GM21360 (cell line): ENCODE measurements at regions not wholly inside any gene's neighbourhood (a gene's known extent, or its start where the extent isn't known, plus 50 kb on each side); places are given as distances from the start of the nearest gene placed in this dataset.

ENCODE experiments used
- ATAC-seq: cut with Tn5 transposase; IDR thresholded peaks from one replicate; pipeline ENCODE4 v1.9.1; 2021; ENCODE audit warnings: mild to moderate bottlenecking, moderate library complexity; ENCODE audit not compliant: unreplicated experiment

DNA sequence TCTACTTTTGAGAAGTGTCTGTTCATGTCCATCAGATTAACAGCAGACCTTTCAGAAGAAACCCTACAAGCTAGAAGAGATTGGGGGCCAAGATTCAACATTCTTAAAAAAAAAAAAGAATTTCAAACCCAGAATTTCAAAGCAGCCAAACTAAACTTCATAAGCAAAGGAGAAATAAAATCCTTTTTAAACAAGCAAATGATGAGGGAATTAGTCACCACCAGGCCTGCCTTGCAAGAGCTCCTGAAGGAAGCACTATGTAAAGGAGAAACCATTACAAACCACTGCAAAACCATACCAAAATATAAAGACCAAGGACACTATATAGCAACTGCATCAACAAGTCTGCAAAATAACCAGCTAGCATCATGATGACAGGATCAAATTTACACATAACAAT is 124.6 kb upstream of the PDE4D start:
- ATAC-seq, result no peak

DNA sequence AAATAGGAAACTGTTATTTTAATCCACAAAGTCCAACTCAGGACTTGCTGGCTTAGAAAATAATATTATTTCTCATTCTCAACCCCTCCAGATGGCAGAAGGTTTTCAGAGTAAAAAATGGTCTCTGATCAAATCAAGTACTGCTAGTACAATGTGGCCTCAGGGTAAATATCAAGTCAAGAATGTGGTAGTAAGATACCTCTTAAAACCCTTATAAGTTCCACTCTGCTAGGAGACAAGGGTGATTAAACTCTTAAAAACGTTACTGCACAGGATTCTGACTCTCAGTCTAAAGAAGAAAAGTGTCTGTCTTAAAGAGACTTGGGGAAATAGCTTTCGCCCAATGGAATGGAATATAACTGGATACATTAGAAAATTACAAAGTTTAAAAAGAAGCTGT is 120.8 kb upstream of the PDE4D start:
- ATAC-seq, result no peak

GRCh38 chr5:60010853-60011252 is 117.3 kb upstream of the PDE4D start:
- ATAC-seq, result no peak

GRCh38 chr5:60010328-60010727 is 116.8 kb upstream of the PDE4D start:
- no peak for ATAC-seq

DNA sequence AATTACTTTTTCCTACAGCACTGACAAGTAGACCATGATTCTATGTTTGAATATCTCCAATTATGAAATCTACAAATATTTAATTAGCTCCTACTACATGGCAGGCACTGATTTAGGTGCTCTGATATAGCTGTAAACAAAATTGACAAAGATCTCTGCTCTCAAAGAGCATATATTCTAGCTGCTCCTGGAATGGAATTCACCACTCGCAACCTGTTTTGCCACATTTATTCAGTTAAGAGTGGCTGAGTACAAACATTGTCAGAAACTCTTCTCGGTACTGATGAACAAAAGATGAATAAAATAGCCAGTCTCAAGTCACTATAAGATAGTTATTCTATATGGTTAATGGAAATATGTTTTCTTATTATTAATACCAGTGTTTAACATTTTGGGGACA is 114.2 kb upstream of the PDE4D start:
- no peak for ATAC-seq

DNA sequence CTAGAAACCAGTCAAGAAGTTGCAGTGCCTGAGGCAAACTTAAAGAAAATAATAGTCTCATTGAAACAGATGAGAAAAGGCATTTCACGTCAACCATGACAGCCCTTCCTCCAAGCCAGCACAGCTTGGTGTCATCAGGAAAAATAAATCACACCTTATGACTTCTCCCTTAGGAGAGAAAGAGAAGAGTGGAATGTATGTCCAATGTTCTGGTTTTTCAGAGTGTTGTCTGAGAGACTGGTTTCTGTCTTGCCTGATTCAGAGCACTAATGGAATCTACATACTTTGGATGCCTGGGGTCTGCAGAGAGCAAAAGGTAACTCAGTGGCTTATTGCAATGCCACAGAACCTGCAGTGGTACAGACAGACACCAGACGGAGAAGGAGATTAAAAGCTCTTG is 105.5 kb upstream of the PDE4D start:
- no peak for ATAC-seq

DNA sequence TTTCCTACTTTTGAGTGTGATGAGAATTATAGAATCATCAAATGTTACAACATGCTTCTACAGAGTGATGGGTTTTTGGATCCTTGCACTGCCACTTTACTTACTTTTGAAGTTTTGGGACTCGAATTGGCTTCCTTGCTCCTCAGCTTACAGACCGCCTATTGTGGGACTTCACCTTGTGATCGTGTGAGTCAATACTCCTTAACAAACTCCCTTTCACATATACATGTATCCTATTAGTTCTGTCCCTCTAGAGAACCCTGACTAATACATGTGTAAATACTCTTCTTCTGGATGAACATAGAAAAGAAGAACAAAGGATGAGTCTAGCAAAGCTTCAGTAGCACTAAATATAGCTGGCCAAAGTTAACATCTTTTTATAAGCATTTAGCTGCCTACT is 98.7 kb upstream of the PDE4D start:
- no peak for ATAC-seq

DNA sequence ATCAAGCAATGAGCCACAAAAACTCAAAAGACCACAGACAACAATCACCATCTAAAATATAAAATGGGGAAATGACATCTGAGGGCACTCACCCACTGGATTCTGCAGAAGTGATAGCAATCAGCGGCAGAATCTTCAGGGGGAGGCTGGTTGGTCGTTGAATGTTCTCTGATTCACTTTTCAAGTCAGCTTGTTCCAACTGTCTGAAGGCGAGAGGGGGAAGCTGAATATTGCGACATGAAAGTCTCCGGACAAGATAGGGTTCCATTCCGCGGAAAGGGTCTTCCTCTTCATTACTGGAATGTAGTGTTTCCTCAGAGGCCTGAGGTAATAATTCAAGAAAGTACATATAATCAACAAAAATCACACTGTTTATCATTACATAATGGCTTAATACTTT is 94.9 kb upstream of the PDE4D start:
- no peak for ATAC-seq

DNA sequence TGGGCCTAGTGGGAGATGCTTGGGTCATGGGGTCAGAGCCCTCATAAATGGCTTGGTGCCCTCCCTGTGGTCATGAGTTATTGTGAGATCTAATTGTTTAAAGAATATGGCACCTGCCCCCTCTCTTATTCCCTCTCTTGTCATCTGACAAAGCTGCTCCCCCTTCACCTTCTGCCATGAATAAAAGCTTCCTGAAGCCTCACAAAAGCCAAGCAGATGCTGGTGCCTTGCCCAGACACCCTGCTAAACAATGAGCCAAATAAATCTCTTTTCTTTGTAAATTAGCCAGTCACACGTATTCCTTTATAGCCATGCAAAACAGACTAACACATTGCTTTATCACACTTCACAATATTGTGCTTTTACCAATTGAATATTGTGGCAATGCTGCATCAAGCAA is 82.8 kb upstream of the PDE4D start:
- ATAC-seq, result no peak

- ATAC-seq, result no peak
Measured at GRCh38 chr5:59972043-59972442, 78.5 kb upstream of the PDE4D start.

- ATAC-seq, result no peak
Measured at GRCh38 chr5:59959330-59959729, 65.8 kb upstream of the PDE4D start.

- no peak for ATAC-seq
Measured at GRCh38 chr5:59956130-59956783, 62.7 kb upstream of the PDE4D start.

DNA sequence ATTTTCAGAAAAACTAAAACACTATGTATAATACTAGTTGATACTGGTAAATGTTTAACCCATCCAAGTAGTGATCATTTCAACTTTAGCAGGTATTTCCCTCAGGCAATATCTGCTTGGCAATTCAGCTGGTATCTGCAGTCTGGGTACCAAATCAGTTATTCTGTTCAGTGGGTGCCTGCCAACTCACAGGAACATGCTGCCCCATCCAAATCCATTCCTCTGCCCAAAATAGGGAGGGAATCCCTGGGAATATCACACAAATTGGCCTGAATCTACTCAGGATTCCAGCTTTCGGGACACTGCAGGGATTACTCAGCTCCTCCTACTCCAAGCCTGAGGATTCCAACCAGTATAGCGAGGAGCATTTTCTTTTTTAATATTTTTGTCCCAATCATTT is 61.7 kb upstream of the PDE4D start:
- ATAC-seq, result no peak

DNA sequence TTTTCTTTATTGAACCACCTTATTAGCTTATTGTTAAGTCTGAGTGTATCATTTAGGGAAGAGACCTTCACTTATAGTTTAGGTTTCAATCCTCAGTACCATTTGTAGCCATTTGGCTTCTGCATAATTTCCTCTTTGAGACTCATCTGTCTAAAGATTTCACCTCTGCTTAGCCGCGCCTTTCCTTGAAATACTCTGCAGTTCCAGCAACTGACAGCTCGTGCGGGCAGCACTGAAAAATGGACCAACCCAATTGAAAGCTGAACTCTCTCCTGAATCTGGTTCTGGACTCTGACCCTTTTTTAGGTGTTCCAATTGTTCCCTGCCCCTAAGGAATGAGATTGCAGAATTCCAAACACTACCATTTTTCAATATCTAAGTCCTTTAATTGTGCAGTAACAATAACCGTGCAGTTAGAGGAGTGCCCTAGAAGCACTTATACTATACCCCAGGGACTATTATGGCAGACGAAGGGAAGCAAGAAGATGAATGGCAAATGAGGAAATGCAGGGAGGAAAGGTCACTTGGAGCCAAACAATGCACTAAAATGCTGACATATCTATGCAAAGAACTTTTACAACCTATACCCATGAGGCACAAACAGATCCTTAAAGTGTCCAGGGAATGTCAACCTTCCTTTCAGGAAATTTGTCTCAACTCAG is 50.1 kb upstream of the PDE4D start:
- ATAC-seq, result no peak
